Mesenchymal stem cell (in vitro differentiated cells and primary cell): ENCODE measurements at regions not wholly inside any gene's neighbourhood (a gene's known extent, or its start where the extent isn't known, plus 50 kb on each side); places are given as distances from the start of the nearest gene placed in this dataset.

ENCODE experiments used
- DNase-seq: peaks from one replicate; pipeline ENCODE4 v3.0.0-alpha.2; 2013
- H2AFZ ChIP-seq: one replicate; pipeline ENCODE4 v1.6.1; 2013; ENCODE audit warnings: low read depth, mild to moderate bottlenecking, control low read depth, inconsistent platforms, low read length, moderate library complexity
- H2AK5ac ChIP-seq: 2 replicates; pipeline ENCODE4 v1.6.1; 2013; ENCODE audit warnings: low read length, moderate library complexity, mild to moderate bottlenecking, inconsistent platforms; ENCODE audit not compliant: severe bottlenecking
- H2BK120ac ChIP-seq: one replicate; pipeline ENCODE4 v1.6.1; 2013; ENCODE audit warnings: low read depth, mild to moderate bottlenecking, inconsistent platforms, low read length, moderate library complexity
- H2BK12ac ChIP-seq, 2 experiments: one replicate each; pipeline ENCODE4 v1.6.1; 2013; ENCODE audit warnings: inconsistent platforms in 2 of 2, low read length in 2 of 2, mild to moderate bottlenecking in 2 of 2, moderate library complexity in 2 of 2, control low read depth in 1 of 2
- H2BK15ac ChIP-seq: one replicate; pipeline ENCODE4 v1.6.1; 2013; ENCODE audit warnings: mild to moderate bottlenecking, low read depth, inconsistent platforms; ENCODE audit not compliant: poor library complexity, severe bottlenecking
- H2BK5ac ChIP-seq: 2 replicates; pipeline ENCODE4 v1.6.1; 2013; ENCODE audit warnings: low read depth, mild to moderate bottlenecking, low read length, control low read depth, inconsistent platforms; ENCODE audit not compliant: poor library complexity, severe bottlenecking
- H3K14ac ChIP-seq, 2 experiments: one replicate each; pipeline ENCODE4 v1.6.1; 2013; ENCODE audit warnings: inconsistent platforms in 2 of 2, low read length in 2 of 2, control low read depth in 1 of 2, mild to moderate bottlenecking in 1 of 2, moderate library complexity in 1 of 2
- H3K18ac ChIP-seq, 2 experiments: one replicate each; pipeline ENCODE4 v1.6.1; 2013; ENCODE audit warnings: inconsistent platforms in 2 of 2, low read length in 2 of 2, control low read depth in 1 of 2, low read depth in 1 of 2, mild to moderate bottlenecking in 1 of 2
- H3K23ac ChIP-seq, 2 experiments: one replicate each; pipeline ENCODE4 v1.6.1; 2013; ENCODE audit warnings: inconsistent platforms in 2 of 2, low read length in 2 of 2, mild to moderate bottlenecking in 2 of 2, moderate library complexity in 2 of 2, control low read depth in 1 of 2
- H3K27ac ChIP-seq: 2 replicates; pipeline ENCODE4 v1.5.1; 2013; ENCODE audit warnings: mild to moderate bottlenecking, moderate library complexity, low read length, control low read depth, inconsistent platforms; ENCODE audit not compliant: poor library complexity, severe bottlenecking
- H3K27me3 ChIP-seq, 2 experiments: 2 replicates each; pipeline versions ENCODE4 v1.6.1 to v1.7.0; 2013; ENCODE audit warnings: low read length in 2 of 2, mild to moderate bottlenecking in 2 of 2, moderate library complexity in 2 of 2, control low read depth in 1 of 2, inconsistent platforms in 1 of 2; ENCODE audit not compliant: control insufficient read depth in 1 of 2, insufficient read depth in 1 of 2
- H3K36me3 ChIP-seq, 2 experiments: 2 replicates each; pipeline versions ENCODE4 v1.6.1 to v1.7.0; 2013; ENCODE audit warnings: low read length in 2 of 2, control low read depth in 1 of 2, inconsistent platforms in 1 of 2, low read depth in 1 of 2, mild to moderate bottlenecking in 1 of 2; ENCODE audit not compliant: insufficient read depth in 2 of 2, control insufficient read depth in 1 of 2
- H3K4ac ChIP-seq, 2 experiments: one replicate each; pipeline ENCODE4 v1.6.1; 2013; ENCODE audit warnings: inconsistent platforms in 2 of 2, low read length in 2 of 2, mild to moderate bottlenecking in 2 of 2, moderate library complexity in 2 of 2, control low read depth in 1 of 2, low read depth in 1 of 2
- H3K4me1 ChIP-seq: 2 replicates; pipeline ENCODE4 v1.6.1; 2013; ENCODE audit warnings: low read depth, low read length, control low read depth; ENCODE audit not compliant: control insufficient read depth, insufficient read depth
- H3K4me2 ChIP-seq: 2 replicates; pipeline ENCODE4 v1.6.1; 2013; ENCODE audit warnings: low read length, mild to moderate bottlenecking, inconsistent platforms; ENCODE audit not compliant: poor library complexity, severe bottlenecking
- H3K4me3 ChIP-seq, 2 experiments: 2 replicates each; pipeline versions ENCODE4 v1.5.1 to v1.7.0; 2013; ENCODE audit warnings: low read length in 2 of 2, mild to moderate bottlenecking in 2 of 2, control low read depth in 1 of 2, low read depth in 1 of 2; ENCODE audit not compliant: insufficient read depth in 1 of 2
- H3K79me1 ChIP-seq: replicated peaks from 2 replicates; pipeline ENCODE4 v1.6.1; 2013; ENCODE audit warnings: mild to moderate bottlenecking, control low read depth, low read length, inconsistent platforms; ENCODE audit not compliant: poor library complexity, severe bottlenecking
- H3K9ac ChIP-seq: 2 replicates; pipeline ENCODE4 v1.7.0; 2013; ENCODE audit warnings: mild to moderate bottlenecking, low read length, moderate library complexity
- H3K9me3 ChIP-seq: 2 replicates; pipeline ENCODE4 v1.7.0; 2013; ENCODE audit warnings: mild to moderate bottlenecking, low read length; ENCODE audit not compliant: control insufficient read depth
- H4K8ac ChIP-seq: one replicate; pipeline ENCODE4 v1.6.1; 2013; ENCODE audit warnings: inconsistent platforms, mild to moderate bottlenecking, low read length, moderate library complexity
- H4K91ac ChIP-seq: one replicate; pipeline ENCODE4 v1.6.1; 2013; ENCODE audit warnings: mild to moderate bottlenecking, low read length, inconsistent platforms
- WGBS: methylation state at CpG from one replicate; pipeline ENCODE4 v1.1.7; 2013; ENCODE audit warnings: mixed read lengths; 5-methylcytosine and 5-hydroxymethylcytosine counted together

- H3K4ac ChIP-seq = no peak overlapping the region
- H3K79me1 ChIP-seq = no peaks in the 10 kb centered on the region
- H2BK120ac ChIP-seq = no peak overlapping the region
- no peak overlapping the region for H3K27ac ChIP-seq
- no peak overlapping the region for H2AFZ ChIP-seq
- no peak overlapping the region for H3K23ac ChIP-seq
- H2BK12ac ChIP-seq = no peak overlapping the region
- no peak overlapping the region for H3K18ac ChIP-seq
- H3K4me1 ChIP-seq = no peaks in the 10 kb centered on the region
- WGBS = 27% methylated on average over 1 of the region's 1 CpG
- H2BK15ac ChIP-seq = no peak overlapping the region
- H2BK5ac ChIP-seq = no peak overlapping the region
- H3K14ac ChIP-seq = no peak overlapping the region
- H3K9ac ChIP-seq = no peak overlapping the region
- H2AK5ac ChIP-seq = no peak overlapping the region
- no peaks in the 10 kb centered on the region for H3K36me3 ChIP-seq
- H3K9me3 ChIP-seq = no peaks in the 10 kb centered on the region
- H4K91ac ChIP-seq = no peak overlapping the region
- H4K8ac ChIP-seq = no peak overlapping the region
- H3K4me2 ChIP-seq = no peak overlapping the region
- H3K27me3 ChIP-seq = no peaks in the 10 kb centered on the region
- DNase-seq = no peak
- no peak overlapping the region for H3K4me3 ChIP-seq
Observed at GRCh38 chr4:23438764-23439163, 451.1 kb downstream of the PPARGC1A start.

GRCh38 chr4:23429497-23429896 lies 460.4 kb downstream of the PPARGC1A start:
- Histone ChIP-seq H3K4me1 (no peaks in the 10 kb centered on the region), H3K4ac (no peak overlapping the region), H3K27me3 (no peaks in the 10 kb centered on the region), H4K8ac (no peak overlapping the region), H3K27ac (no peak overlapping the region), H2AFZ (no peak overlapping the region), H2BK5ac (no peak overlapping the region), H3K23ac (no peak overlapping the region), H2AK5ac (no peak overlapping the region), H3K79me1 (no peaks in the 10 kb centered on the region), H2BK12ac (no peak overlapping the region), H3K36me3 (no peaks in the 10 kb centered on the region), H3K9me3 (no peaks in the 10 kb centered on the region), H3K4me3 (no peak overlapping the region), H4K91ac (no peak overlapping the region), H3K4me2 (no peak overlapping the region), H2BK120ac (no peak overlapping the region), H3K14ac (no peak overlapping the region), H3K9ac (no peak overlapping the region), H3K18ac (no peak overlapping the region), H2BK15ac (no peak overlapping the region)
- DNase-seq = no peak

- Histone ChIP-seq H3K4me3 (no peak overlapping the region), H3K27ac (no peak overlapping the region), H2BK12ac (no peak overlapping the region), H4K91ac (no peak overlapping the region), H3K14ac (no peak overlapping the region), H3K9ac (no peak overlapping the region), H3K4ac (no peak overlapping the region), H3K36me3 (no peaks in the 10 kb centered on the region), H2BK120ac (no peak overlapping the region), H2BK5ac (no peak overlapping the region), H3K18ac (no peak overlapping the region), H3K23ac (no peak overlapping the region), H2AFZ (no peak overlapping the region), H4K8ac (no peak overlapping the region), H2AK5ac (no peak overlapping the region), H3K9me3 (no peaks in the 10 kb centered on the region), H3K27me3 (no peaks in the 10 kb centered on the region), H3K4me2 (no peak overlapping the region), H3K79me1 (no peaks in the 10 kb centered on the region), H3K4me1 (no peaks in the 10 kb centered on the region), H2BK15ac (no peak overlapping the region)
- no peak for DNase-seq
Observed at GRCh38 chr4:23425570-23425969, 464.3 kb downstream of the PPARGC1A start.

- H3K27ac ChIP-seq = no peak overlapping the region
- no peak overlapping the region for H2AK5ac ChIP-seq
- no peak overlapping the region for H3K4me3 ChIP-seq
- no peaks in the 10 kb centered on the region for H3K4me1 ChIP-seq
- H3K18ac ChIP-seq = no peak overlapping the region
- no peak overlapping the region for H4K8ac ChIP-seq
- 52% methylated on average over 3 of the region's 3 CpGs for WGBS
- no peaks in the 10 kb centered on the region for H3K79me1 ChIP-seq
- no peak for DNase-seq
- H3K23ac ChIP-seq = no peak overlapping the region
- H3K9ac ChIP-seq = no peak overlapping the region
- H2AFZ ChIP-seq = no peak overlapping the region
- no peak overlapping the region for H3K4me2 ChIP-seq
- no peak overlapping the region for H4K91ac ChIP-seq
- H2BK120ac ChIP-seq = no peak overlapping the region
- H3K27me3 ChIP-seq = no peaks in the 10 kb centered on the region
- H2BK5ac ChIP-seq = no peak overlapping the region
- no peak overlapping the region for H2BK12ac ChIP-seq
- no peak overlapping the region for H3K4ac ChIP-seq
- no peak overlapping the region for H3K14ac ChIP-seq
- no peak overlapping the region for H2BK15ac ChIP-seq
- H3K9me3 ChIP-seq = peaks cover 5% of the 10 kb centered on the region
- H3K36me3 ChIP-seq = no peaks in the 10 kb centered on the region
Observed at GRCh38 chr4:23423540-23423939, 466.3 kb downstream of the PPARGC1A start.
